ENCODE measurements at regions not wholly inside any gene's neighbourhood (a gene's known extent, or its start where the extent isn't known, plus 50 kb on each side); places are given as distances from the start of the nearest gene placed in this dataset.

GRCh38 chr1:177383715-177384114, 213.0 kb downstream of the BRINP2 start:
- WGBS, result 75% methylated on average over 1 of the region's 1 CpG
- no peak overlapping the region for H3K9ac ChIP-seq (ENCODE audit: low read depth in 1 of 2, low read length in 2 of 2)

More at GRCh38 chr1:177383715-177384114, 213.0 kb downstream of the BRINP2 start:
- Histone ChIP-seq H3K27ac (ENCODE audit: low read depth in 1 of 2, low read length in 2 of 2) (no peak overlapping the region), H3K36me3 (ENCODE audit: control insufficient read depth in 4 of 4, insufficient read depth in 3 of 4, low read depth in 1 of 4, low read length in 3 of 4) (no peaks in the 10 kb centered on the region), H3K4me3 (ENCODE audit: low read depth in 1 of 3, low read length in 3 of 3) (no peak overlapping the region), H3K9me3 (ENCODE audit: control insufficient read depth in 4 of 4, low read length in 3 of 4) (no peaks in the 10 kb centered on the region), H3K27me3 (ENCODE audit: control insufficient read depth in 4 of 4, insufficient read depth in 4 of 4, low read length in 3 of 4) (no peaks in the 10 kb centered on the region), H3K4me1 (ENCODE audit: control insufficient read depth in 4 of 4, insufficient read depth in 4 of 4, low read length in 3 of 4) (no peaks in the 10 kb centered on the region)
- DNase-seq (ENCODE audit: low spot score), result no peak
- TF ChIP-seq FOXA2 (IDR thresholded peaks at IDR 0.05), result no peak
- TF ChIP-seq MAX (IDR thresholded peaks at IDR 0.05), result no peak
- no peak for TF ChIP-seq GABPA (IDR thresholded peaks at IDR 0.05 in 1 of 2, conservative IDR thresholded peaks at IDR 0.05 in 1 of 2)
- TF ChIP-seq ZBTB33 (IDR thresholded peaks at IDR 0.05), result no peak
- no peak for TF ChIP-seq TAF1 (conservative IDR thresholded peaks at IDR 0.05)
- no peak for TF ChIP-seq RXRA (IDR thresholded peaks at IDR 0.05)
- TF ChIP-seq, protein P1, sequence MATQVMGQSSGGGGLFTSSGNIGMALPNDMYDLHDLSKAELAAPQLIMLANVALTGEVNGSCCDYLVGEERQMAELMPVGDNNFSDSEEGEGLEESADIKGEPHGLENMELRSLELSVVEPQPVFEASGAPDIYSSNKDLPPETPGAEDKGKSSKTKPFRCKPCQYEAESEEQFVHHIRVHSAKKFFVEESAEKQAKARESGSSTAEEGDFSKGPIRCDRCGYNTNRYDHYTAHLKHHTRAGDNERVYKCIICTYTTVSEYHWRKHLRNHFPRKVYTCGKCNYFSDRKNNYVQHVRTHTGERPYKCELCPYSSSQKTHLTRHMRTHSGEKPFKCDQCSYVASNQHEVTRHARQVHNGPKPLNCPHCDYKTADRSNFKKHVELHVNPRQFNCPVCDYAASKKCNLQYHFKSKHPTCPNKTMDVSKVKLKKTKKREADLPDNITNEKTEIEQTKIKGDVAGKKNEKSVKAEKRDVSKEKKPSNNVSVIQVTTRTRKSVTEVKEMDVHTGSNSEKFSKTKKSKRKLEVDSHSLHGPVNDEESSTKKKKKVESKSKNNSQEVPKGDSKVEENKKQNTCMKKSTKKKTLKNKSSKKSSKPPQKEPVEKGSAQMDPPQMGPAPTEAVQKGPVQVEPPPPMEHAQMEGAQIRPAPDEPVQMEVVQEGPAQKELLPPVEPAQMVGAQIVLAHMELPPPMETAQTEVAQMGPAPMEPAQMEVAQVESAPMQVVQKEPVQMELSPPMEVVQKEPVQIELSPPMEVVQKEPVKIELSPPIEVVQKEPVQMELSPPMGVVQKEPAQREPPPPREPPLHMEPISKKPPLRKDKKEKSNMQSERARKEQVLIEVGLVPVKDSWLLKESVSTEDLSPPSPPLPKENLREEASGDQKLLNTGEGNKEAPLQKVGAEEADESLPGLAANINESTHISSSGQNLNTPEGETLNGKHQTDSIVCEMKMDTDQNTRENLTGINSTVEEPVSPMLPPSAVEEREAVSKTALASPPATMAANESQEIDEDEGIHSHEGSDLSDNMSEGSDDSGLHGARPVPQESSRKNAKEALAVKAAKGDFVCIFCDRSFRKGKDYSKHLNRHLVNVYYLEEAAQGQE (IDR thresholded peaks at IDR 0.05), result no peak
- no peak for TF ChIP-seq YY1 (IDR thresholded peaks at IDR 0.05)
- no peak for TF ChIP-seq HNF4A (conservative IDR thresholded peaks at IDR 0.05)
- no peak for TF ChIP-seq EGR1 (IDR thresholded peaks at IDR 0.05; ENCODE audit: low read depth in 2 of 2)
- TF ChIP-seq RAD21 (IDR thresholded peaks at IDR 0.05), result no peak
- TF ChIP-seq SP1 (IDR thresholded peaks at IDR 0.05), result no peak
- TF ChIP-seq HNF4G (IDR thresholded peaks at IDR 0.05), result no peak
- no peak for TF ChIP-seq JUND (IDR thresholded peaks at IDR 0.05)
- TF ChIP-seq FOXA1 (IDR thresholded peaks at IDR 0.05), result no peak
- TF ChIP-seq CTCF (IDR thresholded peaks at IDR 0.05; ENCODE audit: low read depth, low read length, missing input control), result no peak
- TF ChIP-seq ATF3 (IDR thresholded peaks at IDR 0.05), result no peak
- no peak for TF ChIP-seq NR2F2 (IDR thresholded peaks at IDR 0.05)
